ENCODE measurements at regions not wholly inside any gene's neighbourhood (a gene's known extent, or its start where the extent isn't known, plus 50 kb on each side); places are given as distances from the start of the nearest gene placed in this dataset.

GRCh38 chr2:239640676-239641578 is 240.1 kb upstream of the HDAC4 start:
- no peak for DNase-seq

- no peak for DNase-seq
Measured at GRCh38 chr2:239640210-239640609, 239.4 kb upstream of the HDAC4 start.

GRCh38 chr2:239639421-239640185 is 238.8 kb upstream of the HDAC4 start:
- DNase-seq: no peak

DNA sequence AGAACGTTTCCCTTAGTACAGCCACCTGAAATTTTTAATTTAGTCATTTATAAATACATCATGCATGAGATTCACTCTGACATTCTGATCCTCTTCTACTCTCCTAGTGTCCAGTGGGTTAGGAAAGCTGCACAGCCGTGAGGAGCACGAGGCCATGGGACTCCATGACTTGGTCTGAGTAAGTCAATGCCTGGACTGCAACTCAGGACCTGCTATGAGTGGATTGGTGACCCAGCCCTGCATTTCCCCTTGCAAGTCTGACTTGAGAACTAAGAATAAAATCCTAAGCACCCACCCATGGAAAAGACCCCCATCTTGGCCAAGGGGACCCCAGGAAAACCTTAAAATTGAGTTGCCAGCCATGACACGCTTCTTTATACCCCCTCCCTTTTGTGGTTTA is 237.6 kb upstream of the HDAC4 start:
- no peak for DNase-seq

- no peak for DNase-seq
Measured at GRCh38 chr2:239636808-239637207, 236.0 kb upstream of the HDAC4 start.

GRCh38 chr2:239634769-239635168 is 233.9 kb upstream of the HDAC4 start:
- DNase-seq: no peak

GRCh38 chr2:239630618-239631286 is 229.9 kb upstream of the HDAC4 start:
- DNase-seq: peak; percentile 32

- no peak for DNase-seq
Measured at GRCh38 chr2:239629926-239630617, 229.3 kb upstream of the HDAC4 start.

GRCh38 chr2:239626961-239627592 is 226.3 kb upstream of the HDAC4 start:
- no peak for DNase-seq

- DNase-seq: no peak
Measured at GRCh38 chr2:239625971-239626734, 225.3 kb upstream of the HDAC4 start.

DNA sequence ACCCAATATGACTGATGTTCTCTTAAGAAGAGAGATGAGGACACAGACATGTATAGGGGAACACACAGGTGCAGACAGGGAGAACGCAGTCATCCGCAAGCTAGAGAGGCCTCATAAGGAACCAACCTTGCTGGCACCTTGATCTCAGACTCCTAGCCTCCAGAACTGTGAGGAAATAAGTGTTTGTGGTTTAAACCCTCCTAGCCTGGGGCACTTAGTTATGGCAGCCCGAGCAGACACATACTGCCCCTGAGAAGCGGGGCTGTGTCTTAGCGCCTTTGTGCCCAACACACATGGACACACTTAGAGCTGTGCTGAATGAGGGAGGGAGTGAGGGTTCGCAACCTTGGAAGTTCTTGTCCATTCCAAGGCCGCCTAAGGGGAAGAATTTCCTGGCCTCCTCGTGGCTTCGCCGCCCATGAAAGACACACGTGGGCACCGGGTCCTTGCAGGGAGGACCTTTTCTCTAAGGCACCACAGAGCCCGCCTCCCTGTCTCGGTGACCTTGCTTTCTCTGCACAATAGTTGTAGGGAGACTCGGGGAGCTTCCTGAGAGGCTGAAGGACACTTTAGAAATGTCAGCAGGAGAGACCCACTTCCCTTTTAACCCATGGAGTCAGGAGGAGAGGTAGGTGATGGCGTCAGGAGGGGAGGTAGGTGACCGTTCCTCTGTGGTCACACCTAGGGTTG is 224.5 kb upstream of the HDAC4 start:
- no peak for DNase-seq

- DNase-seq: no peak
Measured at GRCh38 chr2:239621611-239622010, 220.8 kb upstream of the HDAC4 start.

GRCh38 chr2:239619369-239619768 is 218.5 kb upstream of the HDAC4 start:
- no peak for DNase-seq

GRCh38 chr2:239616729-239617128 is 215.9 kb upstream of the HDAC4 start:
- no peak for DNase-seq

DNA sequence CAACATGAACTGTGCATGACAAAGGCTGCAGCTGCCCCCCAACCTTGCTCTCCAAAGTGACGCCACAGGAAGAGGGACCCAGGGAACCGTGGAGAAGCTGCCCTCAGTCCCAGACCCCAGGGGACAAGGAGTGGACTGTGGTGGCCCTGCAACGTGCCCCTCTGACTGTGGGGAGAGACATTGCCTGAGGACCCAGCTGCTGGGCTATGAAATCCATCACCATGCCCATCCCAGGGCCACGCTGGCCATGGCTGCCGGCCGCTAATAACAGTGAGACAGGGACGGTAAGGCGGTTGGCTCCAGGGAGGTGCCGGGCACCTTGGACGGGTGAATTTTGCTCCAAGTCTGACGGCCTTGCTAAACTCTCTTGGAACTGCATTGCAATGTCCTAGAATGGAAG is 211.3 kb upstream of the HDAC4 start:
- DNase-seq: no peak

DNA sequence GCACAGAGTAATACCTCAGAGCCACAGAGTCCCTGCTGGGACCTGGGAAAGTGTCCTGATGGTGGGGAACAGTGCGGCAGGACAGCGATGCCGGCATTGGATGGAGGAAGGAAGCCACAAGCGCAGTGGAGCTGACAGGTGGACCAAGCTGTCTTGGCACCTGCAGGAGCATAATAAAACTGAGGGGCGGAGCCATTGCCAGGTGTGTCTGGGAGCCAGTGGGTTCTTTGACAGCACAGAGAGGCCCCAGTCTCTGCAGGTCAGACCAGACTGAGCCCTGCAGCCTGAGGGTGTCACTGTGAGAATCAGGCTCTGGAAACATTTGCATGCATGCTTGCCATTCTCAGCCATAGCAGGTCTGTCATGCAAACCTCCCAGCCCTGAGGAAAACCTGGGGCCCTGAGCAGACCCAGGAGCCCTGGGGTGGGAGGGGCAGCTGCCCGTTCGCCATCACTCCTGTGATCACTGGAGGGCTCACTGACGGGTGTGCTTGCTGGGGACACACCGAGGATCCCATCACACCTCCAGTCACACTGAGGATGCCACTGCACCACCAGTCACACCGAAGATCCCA is 210.5 kb upstream of the HDAC4 start:
- no peak for DNase-seq

DNA sequence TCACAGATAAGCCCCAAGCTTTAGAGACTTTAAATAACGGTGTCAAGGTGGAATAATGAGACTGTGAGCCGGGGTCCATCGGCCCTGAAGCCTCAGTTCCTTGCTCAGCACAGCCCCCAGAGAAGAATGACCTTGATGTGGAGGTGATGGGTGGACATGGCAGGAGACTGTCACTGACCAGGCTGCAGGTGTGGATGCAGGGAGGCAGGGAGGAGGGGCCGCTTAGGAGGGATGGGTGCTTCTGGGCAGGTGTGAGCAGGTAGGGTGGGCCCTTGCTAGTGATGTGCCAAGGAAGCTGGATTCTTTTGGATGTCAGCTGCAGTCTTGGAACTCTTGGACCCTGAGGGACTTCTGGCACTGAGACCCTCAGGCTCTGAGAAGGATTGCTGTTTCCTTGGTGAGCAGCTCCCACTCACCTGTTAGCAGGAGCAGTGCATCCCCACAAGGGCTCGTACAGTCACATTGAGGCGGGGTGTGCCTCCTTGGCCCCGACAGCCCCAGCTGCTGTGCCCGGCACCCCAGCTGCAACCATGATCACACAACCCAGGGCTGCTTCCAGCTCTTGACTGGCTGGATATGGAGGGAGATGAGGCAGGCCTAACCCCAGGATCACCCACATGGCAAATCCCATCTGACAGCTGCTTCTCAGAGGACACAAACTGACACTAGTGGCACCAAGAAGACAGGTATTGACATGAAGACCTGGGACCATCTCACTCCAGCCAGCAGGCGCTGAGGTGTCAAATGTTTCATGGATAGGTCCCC is 209.8 kb upstream of the HDAC4 start:
- no peak for DNase-seq

- DNase-seq: no peak
Measured at GRCh38 chr2:239609607-239610310, 208.9 kb upstream of the HDAC4 start.

DNA sequence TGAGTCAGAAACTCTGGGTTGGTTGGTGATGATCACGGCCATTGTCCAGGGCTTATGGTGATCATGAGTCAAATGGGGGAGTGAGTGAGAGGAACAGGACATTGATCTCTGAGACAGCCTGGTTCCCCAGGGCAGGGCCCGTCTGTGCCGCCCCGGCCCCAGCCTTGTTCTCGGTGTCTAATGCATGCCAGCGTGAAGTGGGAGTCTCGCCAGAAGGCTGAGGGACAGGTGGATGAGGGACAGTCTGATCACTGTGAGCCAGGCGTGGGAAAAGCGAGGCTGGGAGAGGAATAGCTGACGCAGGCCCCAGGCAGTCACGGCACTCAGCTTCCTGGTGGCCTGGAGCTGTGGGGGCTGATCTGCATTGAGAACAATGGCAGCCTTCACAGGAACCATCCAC is 208.3 kb upstream of the HDAC4 start:
- DNase-seq: no peak

Measured in EL (cell line).